HG03097 (cell line): ENCODE measurements at regions not wholly inside any gene's neighbourhood (a gene's known extent, or its start where the extent isn't known, plus 50 kb on each side); places are given as distances from the start of the nearest gene placed in this dataset.

Source experiments
- ATAC-seq: cut with Tn5 transposase; IDR thresholded peaks from one replicate; pipeline ENCODE4 v1.9.1; 2021; ENCODE audit not compliant: unreplicated experiment, low FRiP score

GRCh38 chr3:13249664-13250390, 170.3 kb downstream of the NUP210 start:
- ATAC-seq: no peak

- no peak for ATAC-seq
These were observed 171.5 kb downstream of the NUP210 start for GRCh38 chr3:13248640-13249039.

- ATAC-seq: no peak
These were observed 172.4 kb upstream of the IQSEC1 start for GRCh38 chr3:13245615-13245978.

DNA sequence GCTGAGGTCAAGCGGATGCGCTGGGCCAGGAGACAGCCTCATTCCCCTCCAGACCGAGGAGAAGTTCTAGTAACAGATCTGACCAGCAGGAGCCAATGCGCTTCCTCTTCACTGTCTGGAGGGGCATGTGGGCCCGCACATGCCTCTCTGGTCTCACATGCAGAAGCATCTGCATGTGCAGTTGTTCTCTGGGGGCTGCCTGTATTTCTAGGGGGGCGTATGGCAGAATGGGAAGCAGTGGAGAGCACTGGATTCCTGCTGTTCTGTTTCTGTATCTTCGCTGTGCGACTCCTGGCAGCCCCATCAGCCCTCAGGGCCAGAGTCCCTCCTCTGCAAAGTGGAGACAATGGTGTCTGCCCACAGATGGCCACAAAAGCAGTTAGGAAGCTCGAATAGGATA, 170.4 kb upstream of the IQSEC1 start:
- ATAC-seq: no peak

- ATAC-seq: no peak
These were observed 169.1 kb upstream of the IQSEC1 start for GRCh38 chr3:13242364-13242737.

DNA sequence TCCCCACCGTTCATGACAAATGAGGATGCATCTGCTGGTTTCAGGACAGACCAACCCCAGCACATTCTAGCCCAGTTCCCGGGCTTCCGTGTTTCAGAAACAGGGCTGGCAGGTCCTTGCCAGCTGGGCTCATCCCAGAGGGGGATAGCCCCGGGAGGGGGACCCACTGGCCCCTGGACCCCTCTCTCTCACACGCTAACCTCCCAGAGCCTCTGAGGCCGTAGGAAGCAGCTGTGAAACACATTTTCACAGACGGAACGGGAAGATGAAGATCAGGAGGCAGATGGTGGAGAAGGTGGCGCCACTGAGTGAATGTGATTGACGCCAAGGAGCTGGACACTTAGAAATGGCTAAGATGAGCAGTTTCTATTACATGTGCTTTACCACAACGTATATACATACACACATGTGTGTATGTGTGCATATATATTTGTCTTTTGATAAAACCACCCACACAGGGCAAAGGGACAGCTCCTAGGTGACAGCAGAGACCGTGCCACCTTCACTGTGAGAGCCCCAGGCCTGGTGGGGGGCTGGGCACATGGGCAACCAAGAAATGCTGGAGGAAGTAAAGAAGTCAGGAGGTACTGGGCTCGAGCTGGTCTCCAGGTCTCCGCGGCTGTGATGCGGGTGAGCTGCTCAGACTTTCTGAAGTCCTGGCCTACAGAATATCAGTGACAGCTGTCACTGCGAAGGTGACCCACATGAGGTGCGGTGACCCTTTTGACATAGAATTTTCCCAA, 168.6 kb upstream of the IQSEC1 start:
- no peak for ATAC-seq

GRCh38 chr3:13240928-13241618, 167.8 kb upstream of the IQSEC1 start:
- no peak for ATAC-seq

GRCh38 chr3:13239467-13239760, 166.2 kb upstream of the IQSEC1 start:
- no peak for ATAC-seq

DNA sequence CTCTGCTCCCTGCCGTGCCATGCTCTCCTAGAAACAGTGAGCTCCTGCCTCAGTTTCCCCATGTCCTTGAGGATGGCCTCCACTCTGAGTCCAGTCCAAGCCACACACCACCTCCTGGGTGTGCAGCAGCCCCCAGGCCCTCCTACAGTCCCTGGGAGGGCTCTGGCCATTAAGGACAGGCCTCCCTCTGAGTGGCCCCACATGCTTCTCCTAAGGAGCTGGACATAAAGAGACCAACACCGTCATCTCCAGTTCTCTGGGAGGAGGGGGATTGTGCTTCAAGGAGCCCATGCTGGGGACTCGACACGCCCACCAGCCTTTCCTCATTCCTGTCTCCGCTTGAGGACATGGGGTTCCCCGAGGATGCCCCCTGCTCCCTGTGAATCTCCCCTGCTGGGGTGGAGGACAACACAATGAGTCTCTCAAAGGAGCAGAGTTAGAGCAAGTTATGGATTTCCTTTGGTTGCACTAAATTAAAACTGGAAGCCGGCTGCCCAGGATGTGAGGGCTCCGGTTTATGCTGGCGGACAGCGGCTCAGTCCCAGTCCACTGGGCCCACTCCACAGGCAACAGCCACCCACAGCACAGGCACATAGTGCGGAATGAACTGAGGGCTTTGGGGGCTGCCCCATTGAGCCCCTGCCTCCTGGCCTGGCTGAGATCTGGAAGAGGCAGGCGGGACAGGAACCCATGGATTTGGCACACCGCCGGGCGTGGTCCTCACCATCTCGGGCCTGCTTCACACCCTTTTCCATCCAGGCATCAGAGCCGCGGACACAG, 165.6 kb upstream of the IQSEC1 start:
- no peak for ATAC-seq

GRCh38 chr3:13237776-13238490, 164.7 kb upstream of the IQSEC1 start:
- ATAC-seq: no peak

GRCh38 chr3:13236557-13237173, 163.4 kb upstream of the IQSEC1 start:
- no peak for ATAC-seq

- ATAC-seq: no peak
These were observed 162.7 kb upstream of the IQSEC1 start for GRCh38 chr3:13235897-13236296.

- ATAC-seq: peak; percentile 76
These were observed 161.8 kb upstream of the IQSEC1 start for GRCh38 chr3:13235079-13235478.

DNA sequence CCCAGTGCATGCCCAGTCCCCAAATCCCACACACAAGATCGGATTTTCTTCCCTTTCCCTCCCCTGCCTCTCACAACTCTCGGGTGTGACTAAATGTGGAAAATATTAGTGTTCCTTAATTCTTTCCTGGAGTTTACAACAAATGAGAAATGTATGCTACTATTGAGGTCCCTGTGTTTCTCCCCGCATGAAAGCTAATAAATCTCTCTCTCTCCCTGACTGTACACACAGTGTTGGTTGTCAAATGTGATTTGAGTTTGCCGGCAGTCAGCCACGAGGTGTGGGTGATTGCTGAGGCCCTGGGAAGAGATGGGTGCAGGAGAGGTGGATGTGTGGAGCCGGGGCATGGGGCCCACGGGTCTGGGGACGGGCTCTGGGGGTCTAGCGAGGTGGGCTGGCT, 161.4 kb upstream of the IQSEC1 start:
- no peak for ATAC-seq

DNA sequence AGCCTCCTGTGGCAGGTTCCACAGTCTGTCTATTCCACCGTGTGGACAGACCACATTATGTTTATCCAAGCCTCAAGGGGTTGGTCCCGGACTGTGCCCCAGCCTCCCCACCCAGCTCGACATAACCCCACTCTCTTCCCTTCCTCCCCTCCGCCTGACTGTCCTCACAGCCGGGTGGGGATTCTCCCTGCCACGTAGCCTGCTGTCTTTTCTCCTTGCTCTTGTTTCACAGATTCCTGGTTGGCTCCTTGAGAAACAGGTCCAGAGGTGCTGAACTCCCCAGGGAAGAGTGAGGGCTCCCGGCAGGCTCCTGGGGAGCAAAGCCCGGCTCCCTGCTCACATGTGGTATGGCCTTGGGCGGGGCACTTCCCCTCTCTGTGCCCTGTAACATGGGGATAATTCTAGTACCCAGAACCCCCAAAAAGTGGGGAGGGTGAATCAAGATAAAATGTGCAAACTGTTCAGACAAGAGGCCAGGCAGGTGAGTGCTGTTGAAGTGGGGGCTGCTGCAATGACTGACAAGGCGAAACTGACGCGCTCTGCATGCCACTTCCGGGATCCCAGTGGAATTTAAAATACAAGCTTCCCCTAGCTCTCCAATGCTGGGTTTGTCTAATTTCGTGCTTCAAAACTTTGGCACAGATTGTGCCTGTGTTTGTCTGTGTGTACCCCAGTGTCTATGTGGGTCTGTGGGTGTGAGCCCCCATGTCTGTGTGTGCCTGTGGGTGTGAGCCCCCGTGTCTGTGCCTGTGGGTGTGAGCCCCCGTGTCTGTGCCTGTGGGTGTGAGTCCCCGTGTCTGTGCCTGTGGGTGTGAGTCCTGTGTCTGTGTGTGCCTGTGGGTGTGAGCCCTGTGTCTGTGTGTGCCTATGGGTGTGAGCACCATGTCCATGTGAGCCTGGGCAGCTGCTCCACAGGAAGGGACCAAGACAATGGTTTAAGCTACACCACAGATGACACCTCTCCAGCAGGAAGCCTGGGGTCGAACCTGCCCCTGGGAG, 160.6 kb upstream of the IQSEC1 start:
- ATAC-seq: no peak

DNA sequence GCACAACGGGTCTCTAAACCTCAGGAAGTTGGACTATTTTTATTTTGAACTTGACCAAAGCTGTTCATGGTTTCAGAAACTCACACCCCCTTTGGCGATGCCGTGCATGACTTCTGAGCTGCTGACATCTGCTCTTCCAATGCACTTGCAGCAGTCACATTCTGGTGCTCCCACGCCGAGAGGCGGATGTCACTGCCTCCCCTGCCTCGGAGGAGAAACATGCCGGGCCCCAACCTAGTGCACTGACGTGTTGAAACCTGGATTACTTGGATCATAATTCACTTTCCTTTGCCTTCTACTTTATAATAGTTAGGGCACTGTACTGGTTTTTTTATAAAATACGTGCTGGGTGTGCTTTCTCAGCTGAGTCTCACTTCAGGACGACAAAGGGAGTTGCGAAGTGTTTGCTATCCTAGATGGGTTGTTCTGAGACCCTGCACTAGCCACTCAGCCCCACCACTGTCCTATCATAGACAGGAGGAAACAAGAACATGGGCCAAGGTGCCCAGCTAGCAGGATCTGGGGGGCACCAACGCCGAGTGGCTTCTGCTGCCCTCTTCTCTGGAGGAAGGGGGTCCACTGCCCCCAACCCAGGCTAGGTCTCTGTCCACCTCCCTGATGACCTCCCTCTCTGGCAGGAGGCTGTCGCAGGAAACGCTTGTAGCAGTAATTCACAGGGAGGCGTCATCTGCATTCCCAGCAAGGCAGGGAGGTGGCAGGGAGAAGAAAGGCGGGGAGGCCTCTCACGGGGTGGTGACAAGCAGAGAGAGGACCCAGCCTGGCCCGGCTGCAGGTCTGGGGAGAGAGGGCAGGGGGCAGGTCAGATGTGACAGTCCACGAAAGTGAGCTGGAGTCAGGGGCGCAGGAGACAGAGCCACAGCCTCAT, 158.8 kb upstream of the IQSEC1 start:
- no peak for ATAC-seq

GRCh38 chr3:13229273-13229949, 156.2 kb upstream of the IQSEC1 start:
- no peak for ATAC-seq
